IgD-negative memory B cell (primary cell): ENCODE measurements at regions not wholly inside any gene's neighbourhood (a gene's known extent, or its start where the extent isn't known, plus 50 kb on each side); places are given as distances from the start of the nearest gene placed in this dataset.
A peak's percentile ranks its signal among the peaks of the same experiment; 100 is the strongest.

Experiments used
- H3K27ac Mint-ChIP-seq, 3 donors: one replicate each; pipeline ENCODE4 v1.8.0; 2020 to 2022; ENCODE audit warnings: mild to moderate bottlenecking in 3 of 3, mixed read lengths in 3 of 3, moderate library complexity in 1 of 3
- H3K27me3 Mint-ChIP-seq: one replicate; pipeline ENCODE4 v1.8.0; 2021; ENCODE audit warnings: mixed read lengths
- H3K36me3 Mint-ChIP-seq: one replicate; pipeline ENCODE4 v1.8.0; 2020; ENCODE audit warnings: mild to moderate bottlenecking, mixed read lengths
- H3K4me1 Mint-ChIP-seq, 3 donors: one replicate each; pipeline ENCODE4 v1.8.0; 2020 to 2022; ENCODE audit warnings: mixed read lengths in 3 of 3, mild to moderate bottlenecking in 1 of 3
- H3K4me3 Mint-ChIP-seq, 4 donors: one replicate each; pipeline ENCODE4 v1.8.0; 2020 to 2022; ENCODE audit warnings: mild to moderate bottlenecking in 4 of 4, mixed read lengths in 4 of 4, moderate library complexity in 3 of 4
- H3K9me3 Mint-ChIP-seq, 3 donors: one replicate each; pipeline ENCODE4 v1.8.0; 2020 to 2021; ENCODE audit warnings: mixed read lengths in 3 of 3, mild to moderate bottlenecking in 1 of 3

GRCh38 chr2:77995161-77995560 lies 473.0 kb upstream of the LRRTM4 start:
- Mint-ChIP-seq H3K4me3 (no peak overlapping the region), H3K9me3 (peaks cover 0 to 4% (median 0%) of the 10 kb centered on the region in 3 donors), H3K27me3 (no peaks in the 10 kb centered on the region), H3K4me1 (no peaks in the 10 kb centered on the region), H3K27ac (no peak overlapping the region), H3K36me3 (no peaks in the 10 kb centered on the region)

GRCh38 chr2:77999376-77999775 lies 477.2 kb upstream of the LRRTM4 start:
- H3K36me3 Mint-ChIP-seq: no peaks in the 10 kb centered on the region
- no peaks in the 10 kb centered on the region for H3K4me1 Mint-ChIP-seq
- no peaks in the 10 kb centered on the region for H3K27me3 Mint-ChIP-seq
- no peak overlapping the region for H3K27ac Mint-ChIP-seq
- peaks cover 0 to 11% (median 0%) of the 10 kb centered on the region in 3 donors for H3K9me3 Mint-ChIP-seq
- no peak overlapping the region for H3K4me3 Mint-ChIP-seq

DNA sequence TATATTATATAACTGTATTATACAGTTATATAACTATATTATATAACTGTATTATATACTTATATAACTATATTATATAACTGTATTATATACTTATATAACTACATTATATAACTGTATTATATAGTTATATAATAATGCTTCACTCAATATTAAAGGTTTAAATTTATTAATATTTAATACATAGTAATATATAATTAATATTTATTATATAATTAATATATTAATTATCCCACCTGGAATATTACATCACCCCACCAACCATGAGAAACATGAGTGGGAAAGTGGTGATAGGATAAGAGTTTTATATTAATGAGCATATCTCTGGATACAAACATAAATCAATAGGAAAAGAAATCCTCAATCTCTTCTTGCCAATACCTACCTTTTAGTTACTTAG lies 487.1 kb upstream of the LRRTM4 start:
- H3K4me1 Mint-ChIP-seq: no peaks in the 10 kb centered on the region
- H3K27ac Mint-ChIP-seq: no peak overlapping the region
- no peaks in the 10 kb centered on the region for H3K27me3 Mint-ChIP-seq
- peaks cover 3 to 9% (median 7%) of the 10 kb centered on the region in 3 donors for H3K9me3 Mint-ChIP-seq
- no peaks in the 10 kb centered on the region for H3K36me3 Mint-ChIP-seq
- no peak overlapping the region for H3K4me3 Mint-ChIP-seq

DNA sequence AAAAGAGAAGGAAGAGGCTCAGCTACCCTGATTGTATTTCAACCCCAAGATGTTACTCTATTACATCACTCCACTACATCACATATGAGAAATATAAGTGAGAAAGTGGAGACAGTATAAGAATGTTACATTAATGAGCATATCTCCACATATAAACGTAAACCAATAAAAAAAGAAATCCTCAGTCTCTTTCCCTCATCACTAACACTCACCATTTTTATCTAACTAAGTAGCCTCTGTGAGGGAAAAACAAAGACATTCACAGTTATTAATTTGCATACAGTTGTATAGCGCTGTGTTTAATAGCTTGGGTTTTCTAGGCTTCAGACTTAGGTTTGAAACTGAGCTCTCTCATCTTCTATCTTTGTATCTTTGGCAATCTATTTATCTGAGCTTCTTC lies 489.1 kb upstream of the LRRTM4 start:
- H3K9me3 Mint-ChIP-seq: peaks cover 3 to 9% (median 8%) of the 10 kb centered on the region in 3 donors
- no peaks in the 10 kb centered on the region for H3K4me1 Mint-ChIP-seq
- H3K36me3 Mint-ChIP-seq: no peaks in the 10 kb centered on the region
- H3K27me3 Mint-ChIP-seq: no peaks in the 10 kb centered on the region
- H3K27ac Mint-ChIP-seq: no peak overlapping the region
- H3K4me3 Mint-ChIP-seq: no peak overlapping the region

- Mint-ChIP-seq H3K27me3 (no peaks in the 10 kb centered on the region), H3K9me3 (peaks cover 0 to 6% (median 4%) of the 10 kb centered on the region in 3 donors)
These were observed 498.3 kb upstream of the LRRTM4 start for GRCh38 chr2:78020491-78020890.

DNA sequence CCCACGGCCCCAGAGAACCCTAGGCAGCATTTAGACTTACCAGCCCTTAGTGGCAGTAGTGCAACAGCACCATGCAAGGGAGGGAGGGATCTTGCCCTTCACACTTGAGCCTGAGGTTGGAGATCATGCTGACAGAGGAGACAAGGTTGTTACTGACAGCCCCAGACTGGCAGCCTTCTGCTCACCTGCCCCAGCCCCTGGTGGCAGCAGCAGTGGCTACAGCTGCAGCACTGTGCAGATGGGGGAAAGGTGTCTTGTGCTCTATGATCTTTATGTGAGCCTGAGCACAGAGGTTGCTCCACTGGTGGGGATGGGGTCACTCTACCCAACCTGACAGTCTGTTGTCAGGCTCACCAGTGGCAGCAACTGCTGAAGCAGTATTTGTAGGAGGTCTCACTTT lies 501.2 kb upstream of the LRRTM4 start:
- H3K27me3 Mint-ChIP-seq: no peaks in the 10 kb centered on the region
- no peak overlapping the region for H3K4me3 Mint-ChIP-seq
- peaks cover 0 to 6% (median 4%) of the 10 kb centered on the region in 3 donors for H3K9me3 Mint-ChIP-seq
- H3K27ac Mint-ChIP-seq: no peak overlapping the region
- no peaks in the 10 kb centered on the region for H3K4me1 Mint-ChIP-seq
- H3K36me3 Mint-ChIP-seq: no peaks in the 10 kb centered on the region

More at GRCh38 chr2:78020491-78020890, 498.3 kb upstream of the LRRTM4 start:
- H3K27ac Mint-ChIP-seq: no peak overlapping the region
- H3K36me3 Mint-ChIP-seq: no peaks in the 10 kb centered on the region
- no peaks in the 10 kb centered on the region for H3K4me1 Mint-ChIP-seq
- no peak overlapping the region for H3K4me3 Mint-ChIP-seq

GRCh38 chr2:78024996-78025395 lies 502.8 kb upstream of the LRRTM4 start:
- H3K27ac Mint-ChIP-seq: no peak overlapping the region
- H3K9me3 Mint-ChIP-seq: peaks cover 0 to 18% (median 6%) of the 10 kb centered on the region in 3 donors
- no peaks in the 10 kb centered on the region for H3K36me3 Mint-ChIP-seq

GRCh38 chr2:78029392-78029995 lies 507.3 kb upstream of the LRRTM4 start:
- no peaks in the 10 kb centered on the region for H3K4me1 Mint-ChIP-seq
- no peak overlapping the region for H3K27ac Mint-ChIP-seq
- no peaks in the 10 kb centered on the region for H3K36me3 Mint-ChIP-seq
- peaks cover 0 to 24% (median 2%) of the 10 kb centered on the region in 3 donors for H3K9me3 Mint-ChIP-seq
- H3K27me3 Mint-ChIP-seq: no peaks in the 10 kb centered on the region
- no peak overlapping the region for H3K4me3 Mint-ChIP-seq

More at GRCh38 chr2:78024996-78025395, 502.8 kb upstream of the LRRTM4 start:
- Mint-ChIP-seq H3K4me1 (no peaks in the 10 kb centered on the region), H3K27me3 (no peaks in the 10 kb centered on the region), H3K4me3 (no peak overlapping the region)

DNA sequence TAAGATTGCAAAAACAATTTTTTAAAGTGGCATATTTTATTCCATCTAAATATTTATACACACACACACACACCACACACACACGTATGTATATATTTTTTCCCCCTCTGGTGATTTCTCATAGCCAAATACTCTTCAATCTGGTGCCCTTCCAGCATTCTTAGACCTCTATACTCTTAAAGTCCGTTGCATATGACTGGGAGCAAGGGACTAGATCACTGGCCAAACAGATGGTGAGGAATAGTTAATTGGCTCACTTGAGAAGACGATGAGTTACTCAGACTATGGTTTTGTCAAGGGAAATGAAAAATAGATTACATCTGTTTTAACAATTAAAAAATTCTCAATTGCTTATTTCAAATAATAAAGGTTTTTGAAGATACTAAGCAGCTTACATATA lies 512.5 kb upstream of the LRRTM4 start:
- no peak overlapping the region for H3K27ac Mint-ChIP-seq
- H3K36me3 Mint-ChIP-seq: no peaks in the 10 kb centered on the region
- H3K4me1 Mint-ChIP-seq: no peaks in the 10 kb centered on the region
- H3K9me3 Mint-ChIP-seq: peaks cover 0 to 12% (median 0%) of the 10 kb centered on the region in 3 donors
- no peaks in the 10 kb centered on the region for H3K27me3 Mint-ChIP-seq
- H3K4me3 Mint-ChIP-seq: no peak overlapping the region

GRCh38 chr2:78035804-78036203 lies 513.6 kb upstream of the LRRTM4 start:
- H3K27me3 Mint-ChIP-seq: no peaks in the 10 kb centered on the region
- no peaks in the 10 kb centered on the region for H3K36me3 Mint-ChIP-seq
- H3K27ac Mint-ChIP-seq: no peak overlapping the region
- H3K4me1 Mint-ChIP-seq: no peaks in the 10 kb centered on the region
- peaks cover 0 to 11% (median 2%) of the 10 kb centered on the region in 3 donors for H3K9me3 Mint-ChIP-seq
- no peak overlapping the region for H3K4me3 Mint-ChIP-seq

- no peaks in the 10 kb centered on the region for H3K27me3 Mint-ChIP-seq
- H3K9me3 Mint-ChIP-seq: peaks cover 13 to 27% (median 14%) of the 10 kb centered on the region in 3 donors
- peaks cover 0 to 1% (median 0%) of the 10 kb centered on the region in 3 donors for H3K4me1 Mint-ChIP-seq
- H3K36me3 Mint-ChIP-seq: no peaks in the 10 kb centered on the region
- H3K27ac Mint-ChIP-seq: no peak overlapping the region
- H3K4me3 Mint-ChIP-seq: no peak overlapping the region
These were observed 529.3 kb upstream of the LRRTM4 start for GRCh38 chr2:78051480-78051879.

DNA sequence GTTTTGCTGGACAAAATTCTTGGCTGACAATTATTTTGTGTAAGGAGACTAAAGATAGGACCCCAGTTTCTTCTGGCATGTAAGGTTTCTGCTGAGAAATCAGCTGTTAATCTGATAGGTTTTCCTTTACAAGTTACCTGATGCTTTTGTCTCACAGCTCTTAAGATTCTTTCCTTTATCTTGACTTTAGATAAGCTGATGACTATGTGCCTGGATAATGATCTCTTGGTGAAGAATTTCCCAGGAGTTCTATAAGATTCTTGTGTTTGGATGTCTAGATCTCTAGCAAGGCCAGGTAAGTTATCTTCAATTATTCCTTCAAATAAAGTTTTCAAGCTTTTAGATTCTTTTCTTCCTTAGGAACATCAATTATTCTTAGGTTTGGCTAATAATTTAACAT lies 534.8 kb upstream of the LRRTM4 start:
- H3K4me1 Mint-ChIP-seq: peaks cover 0 to 1% (median 0%) of the 10 kb centered on the region in 3 donors
- H3K27me3 Mint-ChIP-seq: no peaks in the 10 kb centered on the region
- H3K4me3 Mint-ChIP-seq: no peak overlapping the region
- peaks cover 0 to 6% (median 0%) of the 10 kb centered on the region in 3 donors for H3K9me3 Mint-ChIP-seq
- no peaks in the 10 kb centered on the region for H3K36me3 Mint-ChIP-seq
- peak overlapping the region in 1 of 3 donors; percentile 1 for H3K27ac Mint-ChIP-seq

DNA sequence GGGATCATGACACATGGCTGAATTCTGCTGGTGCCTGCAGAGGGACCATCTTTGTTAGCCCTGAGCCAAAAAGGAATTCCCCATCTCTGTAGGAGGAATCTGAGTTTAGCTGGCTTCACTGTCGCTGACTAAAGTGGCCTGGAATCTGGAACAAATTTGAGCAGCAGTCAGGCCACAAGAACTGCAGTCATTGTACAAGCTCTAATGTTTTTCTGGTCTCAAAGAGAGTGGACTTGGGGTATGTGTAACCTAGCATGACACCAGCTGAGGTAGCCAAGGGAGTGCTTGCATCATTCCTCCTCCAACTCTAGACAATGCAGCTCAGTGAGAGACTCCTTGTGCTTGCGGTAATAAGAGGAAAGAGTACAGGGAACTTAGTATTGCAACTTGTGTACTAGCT lies 539.1 kb upstream of the LRRTM4 start:
- no peaks in the 10 kb centered on the region for H3K4me1 Mint-ChIP-seq
- H3K9me3 Mint-ChIP-seq: peaks cover 3 to 8% (median 3%) of the 10 kb centered on the region in 3 donors
- H3K36me3 Mint-ChIP-seq: no peaks in the 10 kb centered on the region
- no peaks in the 10 kb centered on the region for H3K27me3 Mint-ChIP-seq
- H3K27ac Mint-ChIP-seq: no peak overlapping the region
- H3K4me3 Mint-ChIP-seq: no peak overlapping the region

DNA sequence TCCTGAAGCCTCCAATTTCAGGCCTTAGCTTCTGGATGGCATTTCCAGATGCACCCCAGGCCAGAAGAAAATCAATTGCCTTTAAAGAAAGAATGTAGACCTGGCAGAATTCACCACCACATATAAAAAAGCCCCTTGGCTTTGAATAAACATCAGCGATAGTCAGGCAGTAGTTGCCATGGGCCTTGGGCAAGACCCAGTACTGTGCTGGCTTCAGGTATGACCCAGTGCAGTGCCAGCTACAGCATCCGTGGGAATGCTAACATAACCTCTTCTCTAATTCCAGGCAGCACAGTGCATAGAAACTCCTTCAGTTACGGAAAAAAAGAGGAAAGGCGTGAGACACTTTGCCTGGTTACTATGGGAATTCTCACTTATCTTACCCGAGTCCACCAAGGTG lies 539.6 kb upstream of the LRRTM4 start:
- H3K4me3 Mint-ChIP-seq: no peak overlapping the region
- no peak overlapping the region for H3K27ac Mint-ChIP-seq
- H3K9me3 Mint-ChIP-seq: peaks cover 3 to 8% (median 3%) of the 10 kb centered on the region in 3 donors
- no peaks in the 10 kb centered on the region for H3K4me1 Mint-ChIP-seq
- no peaks in the 10 kb centered on the region for H3K27me3 Mint-ChIP-seq
- no peaks in the 10 kb centered on the region for H3K36me3 Mint-ChIP-seq

DNA sequence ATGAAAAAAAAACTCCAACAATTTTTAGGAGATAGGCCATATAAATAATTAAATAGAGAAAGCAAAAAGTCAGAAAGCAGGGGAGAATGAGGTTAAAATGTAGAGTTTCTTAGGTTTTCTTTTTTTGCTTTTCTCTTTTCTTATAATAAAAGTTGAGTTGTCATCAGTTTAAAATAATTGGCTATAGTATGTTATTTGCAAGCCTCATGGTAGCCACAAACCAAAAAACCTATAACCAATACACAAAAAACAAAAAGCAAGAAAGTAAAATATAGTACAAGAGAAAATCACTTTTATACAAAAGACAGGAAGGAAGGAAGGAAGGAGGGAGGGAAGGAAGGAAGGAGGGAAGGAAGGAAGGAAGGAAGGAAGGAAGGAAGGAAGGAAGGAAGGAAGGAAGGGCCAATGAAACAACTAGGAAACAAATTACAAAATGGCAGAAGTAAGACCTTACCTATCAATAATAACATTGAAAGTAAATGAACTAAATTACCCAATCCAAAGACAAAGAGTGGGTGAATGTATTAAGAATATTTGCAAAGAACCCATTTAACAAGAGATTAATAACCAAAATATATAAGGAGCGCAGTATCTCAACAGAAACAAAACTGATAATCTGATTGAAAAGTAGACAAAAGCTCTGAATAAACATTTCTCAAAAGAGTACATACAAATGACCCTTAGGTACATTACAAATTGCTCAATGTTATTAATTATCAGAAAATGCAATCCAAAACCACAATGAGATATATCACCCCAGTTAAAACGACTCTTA lies 541.3 kb upstream of the LRRTM4 start:
- H3K4me1 Mint-ChIP-seq: no peaks in the 10 kb centered on the region
- no peaks in the 10 kb centered on the region for H3K27me3 Mint-ChIP-seq
- H3K27ac Mint-ChIP-seq: no peak overlapping the region
- no peak overlapping the region for H3K4me3 Mint-ChIP-seq
- no peaks in the 10 kb centered on the region for H3K36me3 Mint-ChIP-seq
- H3K9me3 Mint-ChIP-seq: peaks cover 3 to 6% (median 3%) of the 10 kb centered on the region in 3 donors

DNA sequence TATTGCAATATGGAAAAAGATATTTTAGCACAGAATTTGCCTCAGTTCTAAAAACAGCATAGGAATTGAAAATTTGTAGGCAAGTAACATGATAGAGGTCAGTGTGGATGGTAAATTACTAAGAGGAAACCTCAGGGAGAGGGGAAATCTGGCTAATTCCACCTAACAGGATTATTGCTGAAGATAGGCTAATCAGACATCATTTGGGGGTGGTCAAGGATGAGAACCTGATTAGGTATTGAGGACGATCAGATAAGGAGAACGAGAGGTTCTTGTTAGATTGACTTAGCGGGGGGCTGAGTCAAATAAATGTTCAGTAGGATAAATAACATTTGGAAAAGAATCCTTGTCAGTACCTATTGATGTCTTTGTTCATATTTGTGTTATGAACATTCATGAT lies 543.2 kb upstream of the LRRTM4 start:
- Mint-ChIP-seq H3K27ac (no peak overlapping the region), H3K9me3 (peaks cover 3% of the 10 kb centered on the region in 3 donors), H3K36me3 (no peaks in the 10 kb centered on the region), H3K27me3 (no peaks in the 10 kb centered on the region), H3K4me1 (no peaks in the 10 kb centered on the region), H3K4me3 (no peak overlapping the region)
